IMR-90 (cell line): ENCODE measurements at regions not wholly inside any gene's neighbourhood (a gene's known extent, or its start where the extent isn't known, plus 50 kb on each side); places are given as distances from the start of the nearest gene placed in this dataset.

Experiments used
- ATAC-seq: fragments of 200-7000 bp; cut with Tn5 transposase; 2 replicates; pipeline ENCODE4 v1.9.1; 2020; ENCODE audit warnings: low read depth, mild to moderate bottlenecking, moderate library complexity
- BruUV-seq: library from RNA; stranded (reverse); fragments of 400-500 nt; replicated peaks from 2 replicates; lab custom pipeline; 2021; lab: Mats Ljungman, UMichigan
- CTCF ChIA-PET: fragments of 300-600 bp; formaldehyde crosslinking; extraction: SDS; loops from one replicate; lab custom pipeline; 2021; ENCODE audit warnings: antibody characterized with exemption; lab: Yijun Ruan, JAX
- POLR2A ChIA-PET: fragments of 300-600 bp; sonication (Branson Sonifier 250); formaldehyde crosslinking; loops from one replicate; lab custom pipeline; 2022; ENCODE audit warnings: antibody characterized with exemption; ENCODE audit not compliant: unreplicated experiment; lab: Charles Lee
- DNase-seq: peaks from one replicate; pipeline ENCODE4 v3.0.0; 2013
- H2AFZ ChIP-seq: replicated peaks from 2 replicates; pipeline ENCODE3; 2013; ENCODE audit warnings: low read length, mild to moderate bottlenecking; ENCODE audit not compliant: poor library complexity
- H2AK5ac ChIP-seq: 2 replicates; pipeline ENCODE4 v1.6.1; 2013; ENCODE audit warnings: low read depth, low read length, inconsistent platforms
- H2AK9ac ChIP-seq: replicated peaks from 2 replicates; pipeline ENCODE3; 2013; ENCODE audit warnings: mild to moderate bottlenecking, low read depth, low read length, moderate library complexity; ENCODE audit not compliant: poor library complexity
- H2BK120ac ChIP-seq: 2 replicates; pipeline ENCODE4 v1.6.1; 2013; ENCODE audit warnings: low read depth, low read length, inconsistent platforms
- H2BK15ac ChIP-seq: 3 replicates; pipeline ENCODE4 v1.6.1; 2013; ENCODE audit warnings: low read depth, low read length, inconsistent platforms
- H2BK20ac ChIP-seq: 2 replicates; pipeline ENCODE4 v1.6.1; 2013; ENCODE audit warnings: low read depth, mild to moderate bottlenecking, inconsistent platforms, low read length, moderate library complexity
- H2BK5ac ChIP-seq: 2 replicates; pipeline ENCODE4 v1.6.1; 2013; ENCODE audit warnings: mild to moderate bottlenecking, low read depth, low read length, inconsistent platforms; ENCODE audit not compliant: poor library complexity, severe bottlenecking
- H3K14ac ChIP-seq: replicated peaks from 2 replicates; pipeline ENCODE4 v1.6.1; 2013; ENCODE audit warnings: low read depth, low read length, inconsistent platforms
- H3K18ac ChIP-seq: 2 replicates; pipeline ENCODE4 v1.6.1; 2013; ENCODE audit warnings: low read depth, low read length, control low read depth
- H3K23ac ChIP-seq: 2 replicates; pipeline ENCODE4 v1.6.1; 2013; ENCODE audit warnings: low read depth, low read length, inconsistent platforms
- H3K27ac ChIP-seq: 2 replicates; pipeline ENCODE4 v1.5.1; 2013; ENCODE audit warnings: mild to moderate bottlenecking, control low read depth, low read length; ENCODE audit not compliant: insufficient read depth
- H3K27me3 ChIP-seq: 2 replicates; pipeline ENCODE4 v1.6.1; 2013; ENCODE audit warnings: low read length; ENCODE audit not compliant: control insufficient read depth, insufficient read depth
- H3K36me3 ChIP-seq: 2 replicates; pipeline ENCODE4 v1.6.1; 2013; ENCODE audit warnings: low read length, mixed read lengths; ENCODE audit not compliant: control insufficient read depth, insufficient read depth
- H3K4ac ChIP-seq: 2 replicates; pipeline ENCODE4 v1.6.1; 2013; ENCODE audit warnings: low read depth, low read length, inconsistent platforms
- H3K4me1 ChIP-seq: 2 replicates; pipeline ENCODE4 v1.6.1; 2013; ENCODE audit warnings: low read length, mixed read lengths; ENCODE audit not compliant: control insufficient read depth, insufficient read depth
- H3K4me2 ChIP-seq: 2 replicates; pipeline ENCODE4 v1.6.1; 2013; ENCODE audit warnings: low read depth, mild to moderate bottlenecking, control low read depth, low read length, moderate library complexity
- H3K4me3 ChIP-seq: 2 replicates; pipeline ENCODE4 v1.5.1; 2013; ENCODE audit warnings: low read depth, mild to moderate bottlenecking, control low read depth, low read length, moderate library complexity; ENCODE audit not compliant: insufficient read depth
- H3K56ac ChIP-seq: 2 replicates; pipeline ENCODE4 v1.6.1; 2013; ENCODE audit warnings: low read length, inconsistent platforms; ENCODE audit not compliant: insufficient read depth; ENCODE audit errors: extremely low read depth
- H3K79me1 ChIP-seq, 2 experiments: 2 replicates each; pipeline ENCODE4 v1.6.1; 2013; ENCODE audit warnings: low read length in 2 of 2, inconsistent platforms in 1 of 2, low read depth in 1 of 2
- H3K9ac ChIP-seq: 2 replicates; pipeline ENCODE4 v1.6.1; 2013; ENCODE audit warnings: low read depth, low read length, control low read depth
- H3K9me1 ChIP-seq: 2 replicates; pipeline ENCODE4 v1.6.1; 2013; ENCODE audit warnings: low read length, inconsistent platforms; ENCODE audit not compliant: insufficient read depth
- H3K9me3 ChIP-seq: 2 replicates; pipeline ENCODE4 v1.6.1; 2013; ENCODE audit warnings: low read length; ENCODE audit not compliant: control insufficient read depth, insufficient read depth
- H4K20me1 ChIP-seq: 2 replicates; pipeline ENCODE4 v1.6.1; 2013; ENCODE audit warnings: low read length, inconsistent platforms; ENCODE audit not compliant: insufficient read depth
- H4K5ac ChIP-seq: 2 replicates; pipeline ENCODE4 v1.6.1; 2013; ENCODE audit warnings: mild to moderate bottlenecking, low read depth, low read length, control low read depth
- H4K8ac ChIP-seq, 2 experiments: 2 replicates each; pipeline ENCODE4 v1.6.1; 2013; ENCODE audit warnings: low read depth in 2 of 2, low read length in 2 of 2, control low read depth in 1 of 2, inconsistent platforms in 1 of 2
- H4K91ac ChIP-seq: 2 replicates; pipeline ENCODE4 v1.6.1; 2013; ENCODE audit warnings: low read depth, low read length, inconsistent platforms; ENCODE audit not compliant: insufficient read depth
- BHLHE40 ChIP-seq: fragments of 150-350 bp; IDR thresholded peaks from 2 replicates; pipeline ENCODE4 v1.6.1; 2016; ENCODE audit warnings: mild to moderate bottlenecking, low read depth, low read length
- CEBPB ChIP-seq: IDR thresholded peaks from 2 replicates; pipeline ENCODE4 v1.6.1; 2012; ENCODE audit warnings: low read depth, low read length, improper control_type of control experiment
- CHD1 ChIP-seq: IDR thresholded peaks from 2 replicates; pipeline ENCODE4 v1.6.1; 2012; ENCODE audit warnings: low read depth, low read length, improper control_type of control experiment
- FOS ChIP-seq: fragments of 150-350 bp; IDR thresholded peaks from 2 replicates; pipeline ENCODE4 v1.6.1; 2016; ENCODE audit warnings: low read depth, low read length
- MXI1 ChIP-seq: IDR thresholded peaks from 2 replicates; pipeline ENCODE4 v1.6.1; 2012; ENCODE audit warnings: low read depth, mild to moderate bottlenecking, low read length, moderate library complexity, borderline replicate concordance
- NFE2L2 ChIP-seq: fragments of 150-350 bp; IDR thresholded peaks from 2 replicates; pipeline ENCODE4 v1.6.1; 2016; ENCODE audit warnings: low read depth, mild to moderate bottlenecking, low read length
- POLR2A ChIP-seq: IDR thresholded peaks from 2 replicates; pipeline ENCODE4 v1.6.1; 2012; ENCODE audit warnings: mild to moderate bottlenecking, low read depth, low read length
- RAD21 ChIP-seq: IDR thresholded peaks from 2 replicates; pipeline ENCODE4 v1.6.1; 2012; ENCODE audit warnings: low read length, improper control_type of control experiment
- RCOR1 ChIP-seq: IDR thresholded peaks from 2 replicates; pipeline ENCODE4 v1.6.1; 2012; ENCODE audit warnings: mild to moderate bottlenecking, low read length, improper control_type of control experiment; ENCODE audit not compliant: insufficient replicate concordance
- RFX5 ChIP-seq: IDR thresholded peaks from 2 replicates; pipeline ENCODE4 v1.8.0; 2012; ENCODE audit warnings: low read depth, mild to moderate bottlenecking, low read length, moderate library complexity
- WGBS, 2 experiments: methylation state at CpG; one replicate each; pipeline versions ENCODE4 v1.1.5 to v1.1.7; 2013; ENCODE audit warnings: missing lambda C conversion rate in 2 of 2; ENCODE audit not compliant: insufficient read length in 1 of 2; ENCODE audit errors: extremely low coverage in 2 of 2; 5-methylcytosine and 5-hydroxymethylcytosine counted together
- dilution Hi-C: fragments of 300-500 bp; cut with HindIII; formaldehyde crosslinking; loops from one replicate; pipeline ENCODE4 v1.14.3; 2018; ENCODE audit warnings: low sequenced_read_pairs; ENCODE audit not compliant: unreplicated experiment
- in situ Hi-C: fragments of 300-500 bp; cut with MboI; formaldehyde crosslinking; loops from 3 replicates; pipeline ENCODE4 v1.14.3; 2019; ENCODE audit warnings: low sequenced_read_pairs, inconsistent platforms, mixed read lengths
- intact Hi-C: fragments of 100-400 bp; cut with micrococcal nuclease; formaldehyde crosslinking; loops from 2 replicates; pipeline ENCODE4 v1.10.0; 2022
- TF ChIP-seq, protein P1 (sequence below): conservative IDR thresholded peaks from 2 replicates; pipeline ENCODE4 v1.5.1; 2012; ENCODE audit warnings: mild to moderate bottlenecking, low read depth, low read length, improper control_type of control experiment
- TF ChIP-seq, protein P2 (sequence below): fragments of 150-350 bp; IDR thresholded peaks from 2 replicates; pipeline ENCODE4 v1.6.1; 2016; ENCODE audit warnings: low read depth, mild to moderate bottlenecking, low read length, moderate library complexity, borderline replicate concordance
- TF ChIP-seq, protein P3 (sequence below): fragments of 150-350 bp; IDR thresholded peaks from 2 replicates; pipeline ENCODE4 v1.6.1; 2017; ENCODE audit warnings: mild to moderate bottlenecking, antibody characterized with exemption, low read length, low read depth

GRCh38 chr3:76645724-76646123 lies 394.2 kb upstream of the ROBO2 start:
- dilution Hi-C loops, result no loop called here
- Histone ChIP-seq H4K8ac (no peak overlapping the region), H3K36me3 (no peaks in the 10 kb centered on the region), H2BK20ac (no peak overlapping the region), H3K27me3 (no peaks in the 10 kb centered on the region), H3K4me1 (no peaks in the 10 kb centered on the region), H3K56ac (no peak overlapping the region), H3K9ac (no peak overlapping the region), H4K20me1 (no peaks in the 10 kb centered on the region), H3K4me3 (no peak overlapping the region), H2BK120ac (no peak overlapping the region), H3K14ac (no peak overlapping the region), H4K5ac (no peak overlapping the region), H3K4ac (no peak overlapping the region), H3K23ac (no peak overlapping the region), H2BK15ac (no peak overlapping the region), H3K9me3 (no peaks in the 10 kb centered on the region), H2BK5ac (no peak overlapping the region), H3K27ac (no peak overlapping the region), H3K79me1 (no peaks in the 10 kb centered on the region), H3K18ac (no peak overlapping the region), H2AK5ac (no peak overlapping the region), H2AFZ (no peak overlapping the region), H3K4me2 (no peak overlapping the region), H2AK9ac (no peak overlapping the region), H3K9me1 (no peaks in the 10 kb centered on the region), H4K91ac (no peak overlapping the region)
- BruUV-seq, result no TSS peak
- in situ Hi-C loops, result no loop called here
- ATAC-seq, result no peak
- intact Hi-C loops, result no loop called here
- no peak for DNase-seq
- WGBS, 2 experiments, result no CpG with 5 or more reads among the region's 2 CpGs
- CTCF ChIA-PET, result no interaction called here
- POLR2A ChIA-PET, result no interaction called here
- no peak for TF ChIP-seq BHLHE40
- TF ChIP-seq, protein P1, sequence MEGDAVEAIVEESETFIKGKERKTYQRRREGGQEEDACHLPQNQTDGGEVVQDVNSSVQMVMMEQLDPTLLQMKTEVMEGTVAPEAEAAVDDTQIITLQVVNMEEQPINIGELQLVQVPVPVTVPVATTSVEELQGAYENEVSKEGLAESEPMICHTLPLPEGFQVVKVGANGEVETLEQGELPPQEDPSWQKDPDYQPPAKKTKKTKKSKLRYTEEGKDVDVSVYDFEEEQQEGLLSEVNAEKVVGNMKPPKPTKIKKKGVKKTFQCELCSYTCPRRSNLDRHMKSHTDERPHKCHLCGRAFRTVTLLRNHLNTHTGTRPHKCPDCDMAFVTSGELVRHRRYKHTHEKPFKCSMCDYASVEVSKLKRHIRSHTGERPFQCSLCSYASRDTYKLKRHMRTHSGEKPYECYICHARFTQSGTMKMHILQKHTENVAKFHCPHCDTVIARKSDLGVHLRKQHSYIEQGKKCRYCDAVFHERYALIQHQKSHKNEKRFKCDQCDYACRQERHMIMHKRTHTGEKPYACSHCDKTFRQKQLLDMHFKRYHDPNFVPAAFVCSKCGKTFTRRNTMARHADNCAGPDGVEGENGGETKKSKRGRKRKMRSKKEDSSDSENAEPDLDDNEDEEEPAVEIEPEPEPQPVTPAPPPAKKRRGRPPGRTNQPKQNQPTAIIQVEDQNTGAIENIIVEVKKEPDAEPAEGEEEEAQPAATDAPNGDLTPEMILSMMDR, result no peak
- TF ChIP-seq MXI1, result no peak
- TF ChIP-seq POLR2A, result no peak
- TF ChIP-seq CHD1, result no peak
- TF ChIP-seq, protein P2, sequence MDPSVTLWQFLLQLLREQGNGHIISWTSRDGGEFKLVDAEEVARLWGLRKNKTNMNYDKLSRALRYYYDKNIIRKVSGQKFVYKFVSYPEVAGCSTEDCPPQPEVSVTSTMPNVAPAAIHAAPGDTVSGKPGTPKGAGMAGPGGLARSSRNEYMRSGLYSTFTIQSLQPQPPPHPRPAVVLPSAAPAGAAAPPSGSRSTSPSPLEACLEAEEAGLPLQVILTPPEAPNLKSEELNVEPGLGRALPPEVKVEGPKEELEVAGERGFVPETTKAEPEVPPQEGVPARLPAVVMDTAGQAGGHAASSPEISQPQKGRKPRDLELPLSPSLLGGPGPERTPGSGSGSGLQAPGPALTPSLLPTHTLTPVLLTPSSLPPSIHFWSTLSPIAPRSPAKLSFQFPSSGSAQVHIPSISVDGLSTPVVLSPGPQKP, result no peak
- no peak for TF ChIP-seq RAD21
- no peak for TF ChIP-seq FOS
- TF ChIP-seq CEBPB, result no peak
- TF ChIP-seq, protein P3, sequence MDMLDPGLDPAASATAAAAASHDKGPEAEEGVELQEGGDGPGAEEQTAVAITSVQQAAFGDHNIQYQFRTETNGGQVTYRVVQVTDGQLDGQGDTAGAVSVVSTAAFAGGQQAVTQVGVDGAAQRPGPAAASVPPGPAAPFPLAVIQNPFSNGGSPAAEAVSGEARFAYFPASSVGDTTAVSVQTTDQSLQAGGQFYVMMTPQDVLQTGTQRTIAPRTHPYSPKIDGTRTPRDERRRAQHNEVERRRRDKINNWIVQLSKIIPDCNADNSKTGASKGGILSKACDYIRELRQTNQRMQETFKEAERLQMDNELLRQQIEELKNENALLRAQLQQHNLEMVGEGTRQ, result no peak
- no peak for TF ChIP-seq RCOR1
- no peak for TF ChIP-seq NFE2L2
- no peak for TF ChIP-seq RFX5
